ENCODE measurements at regions not wholly inside any gene's neighbourhood (a gene's known extent, or its start where the extent isn't known, plus 50 kb on each side); places are given as distances from the start of the nearest gene placed in this dataset.

GRCh38 chr5:135120951-135121350, 86.9 kb upstream of the PITX1 start:
- no peak for DNase-seq (ENCODE audit: low read depth in 2 of 2)

DNA sequence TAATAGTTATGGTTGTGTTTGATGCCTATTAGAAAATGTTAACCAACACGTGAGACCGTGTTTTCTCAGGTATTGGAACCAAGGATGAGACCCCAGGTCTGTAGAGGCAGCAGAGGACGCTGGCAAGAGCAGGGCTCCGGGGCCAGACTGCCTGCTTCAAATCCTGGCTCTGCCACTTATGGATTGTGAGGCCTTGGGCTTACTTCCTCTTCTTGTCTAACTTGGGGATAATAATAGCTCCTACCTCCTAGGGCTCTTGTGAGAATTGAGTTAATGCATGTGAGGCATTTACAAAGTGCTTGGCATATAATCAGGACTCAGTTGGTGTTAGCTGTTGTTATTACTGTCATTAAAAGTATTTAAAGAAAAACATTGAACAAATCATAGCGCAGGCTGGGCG, 85.5 kb upstream of the PITX1 start:
- no peak for DNase-seq (ENCODE audit: low read depth in 2 of 2)

GRCh38 chr5:135117590-135117989, 83.6 kb upstream of the PITX1 start:
- no peak for DNase-seq (ENCODE audit: low read depth in 2 of 2)

DNA sequence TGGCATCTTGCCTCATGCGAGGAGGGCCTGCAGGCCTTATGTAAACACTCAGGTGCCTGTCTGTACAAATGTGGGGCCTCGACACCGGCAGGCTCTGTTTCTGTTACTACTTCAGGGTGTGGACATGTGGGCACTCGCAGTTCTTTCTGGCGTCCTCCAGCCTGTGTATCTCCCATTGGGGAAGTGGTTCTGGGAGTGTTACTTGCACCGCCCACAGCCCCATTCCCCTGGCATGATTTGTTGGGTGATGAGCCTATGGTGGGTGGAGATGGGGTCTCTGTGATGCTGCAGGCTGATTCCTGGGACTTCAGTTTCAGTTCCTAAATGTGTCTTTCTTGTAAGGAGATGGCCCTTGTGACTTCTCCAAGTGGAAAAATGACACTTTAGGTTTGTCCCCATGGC, 82.1 kb upstream of the PITX1 start:
- no peak for DNase-seq (ENCODE audit: low read depth in 2 of 2)

DNA sequence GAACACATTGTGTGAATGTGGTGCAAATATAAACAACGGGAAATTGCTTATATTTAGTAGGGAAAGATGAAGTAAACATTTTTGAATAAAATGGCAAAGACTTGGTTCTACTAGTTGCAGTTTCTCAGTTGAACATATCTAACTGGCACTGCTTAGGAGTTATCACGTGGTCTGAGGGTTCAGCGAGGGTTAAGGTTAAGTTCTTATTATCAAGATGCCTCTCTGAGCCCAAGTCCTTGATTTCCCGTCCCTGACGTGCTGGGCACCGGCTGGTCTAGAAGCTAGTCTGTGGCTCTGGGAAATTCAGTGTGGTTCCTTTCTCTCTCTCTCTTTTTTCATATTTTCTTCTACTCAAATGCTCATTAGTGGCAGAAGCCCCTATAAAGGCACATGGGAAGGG, 81.6 kb upstream of the PITX1 start:
- no peak for DNase-seq (ENCODE audit: low read depth in 2 of 2)

GRCh38 chr5:135114759-135115158, 80.7 kb upstream of the PITX1 start:
- DNase-seq (ENCODE audit: low read depth in 2 of 2) = no peak

DNA sequence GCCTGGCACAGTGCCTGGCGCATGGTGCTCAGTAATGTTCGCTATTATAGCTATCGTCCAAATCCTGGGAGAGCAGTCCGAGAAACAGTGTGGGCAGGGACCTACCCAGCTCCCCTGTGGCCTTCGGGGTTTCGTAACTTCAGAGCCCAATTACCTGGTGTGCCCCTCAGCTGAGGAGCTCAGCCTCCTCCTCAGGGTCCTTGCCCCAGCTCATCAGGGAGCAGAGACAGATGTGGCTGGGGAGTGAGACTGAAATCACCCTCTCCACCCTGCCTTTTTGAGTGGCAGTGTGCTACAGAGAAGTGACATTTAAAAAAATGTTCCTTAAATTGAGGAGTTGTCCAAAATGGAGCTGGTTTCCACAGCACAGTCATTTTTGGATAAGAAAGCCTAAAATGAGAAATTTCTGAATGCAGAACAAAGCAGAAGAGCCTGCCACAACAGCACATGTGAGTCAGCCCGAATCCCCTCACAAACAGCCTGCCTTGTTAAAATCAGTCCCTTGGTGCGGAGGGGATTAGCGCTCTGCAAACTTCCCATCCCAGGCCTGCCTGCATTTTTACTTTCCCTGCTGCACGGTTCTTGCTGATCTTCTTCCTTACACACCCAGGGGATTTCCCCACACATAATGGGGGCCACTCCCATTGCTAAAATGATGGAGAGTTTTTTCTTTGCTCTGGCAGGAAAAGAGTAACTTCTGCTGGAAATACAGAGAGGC, 78.1 kb upstream of the PITX1 start:
- DNase-seq (ENCODE audit: low read depth in 2 of 2) = no peak

GRCh38 chr5:135110785-135111596, 77.0 kb upstream of the PITX1 start:
- DNase-seq (ENCODE audit: low read depth in 2 of 2) = no peak

- DNase-seq (ENCODE audit: low read depth in 2 of 2) = no peak
Measured at GRCh38 chr5:135108992-135109391, 75.0 kb upstream of the PITX1 start.

DNA sequence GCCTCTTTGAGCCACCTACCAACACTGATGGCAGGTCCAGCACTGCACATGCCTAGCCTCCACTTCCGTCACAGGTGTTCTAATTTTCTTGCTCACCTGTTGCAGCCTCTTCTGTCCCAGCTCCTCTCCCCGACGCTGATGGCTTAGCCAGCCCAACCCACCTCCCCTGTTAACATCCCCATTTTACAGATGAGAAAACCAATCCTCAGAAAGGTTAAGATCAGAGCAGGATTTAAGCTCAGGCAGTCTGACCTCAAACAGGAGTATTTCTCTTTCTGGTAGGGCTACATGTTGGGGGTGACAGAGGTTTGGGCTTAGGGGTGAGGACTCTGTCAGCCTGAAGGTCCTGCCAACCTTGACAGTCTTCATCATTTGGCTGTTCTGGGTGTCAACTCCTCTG, 74.5 kb upstream of the PITX1 start:
- no peak for DNase-seq (ENCODE audit: low read depth in 2 of 2)

GRCh38 chr5:135107986-135108385, 74.0 kb upstream of the PITX1 start:
- DNase-seq (ENCODE audit: low read depth in 2 of 2) = no peak

- no peak for DNase-seq (ENCODE audit: low read depth in 2 of 2)
Measured at GRCh38 chr5:135106610-135107471, 72.8 kb upstream of the PITX1 start.

- DNase-seq (ENCODE audit: low read depth in 2 of 2) = no peak
Measured at GRCh38 chr5:135106136-135106535, 72.1 kb upstream of the PITX1 start.

DNA sequence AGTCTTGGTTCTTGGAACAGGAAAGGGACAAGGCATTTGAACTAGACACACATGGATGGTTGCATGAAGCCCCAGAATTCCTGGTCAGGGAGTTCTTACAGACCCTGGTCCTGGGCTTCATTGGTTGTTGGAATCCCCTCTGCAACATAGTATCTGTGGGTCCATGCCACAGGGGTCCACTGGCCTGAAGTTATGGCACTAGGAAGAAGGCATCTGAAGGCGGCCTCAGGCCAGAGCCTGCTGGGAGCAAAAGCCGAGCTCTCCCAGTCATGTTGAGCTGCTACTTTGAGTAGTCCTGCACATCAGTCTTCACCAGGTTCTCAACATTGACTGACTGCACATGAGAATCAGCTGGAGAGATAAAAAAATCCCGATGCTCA, 71.1 kb upstream of the PITX1 start:
- DNase-seq (ENCODE audit: low read depth in 2 of 2) = no peak

DNA sequence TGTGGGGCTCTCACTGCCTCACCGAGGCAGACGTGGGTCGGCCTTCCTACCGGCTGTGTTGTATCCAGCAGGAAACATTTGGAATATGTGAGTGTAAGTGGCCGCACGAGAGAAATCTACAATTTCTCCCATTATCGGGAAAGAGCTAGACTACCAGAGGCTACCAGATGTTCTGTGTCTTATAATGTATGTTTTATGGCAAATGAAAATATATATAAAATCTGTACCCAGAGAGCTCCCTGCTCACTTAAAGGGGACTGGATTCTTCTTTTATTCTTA, 69.5 kb upstream of the PITX1 start:
- DNase-seq (ENCODE audit: low read depth in 2 of 2) = no peak

- no peak for DNase-seq (ENCODE audit: low read depth in 2 of 2)
Measured at GRCh38 chr5:135102716-135103574, 68.9 kb upstream of the PITX1 start.

GRCh38 chr5:135100431-135100830, 66.4 kb upstream of the PITX1 start:
- DNase-seq (ENCODE audit: low read depth in 2 of 2) = no peak

DNA sequence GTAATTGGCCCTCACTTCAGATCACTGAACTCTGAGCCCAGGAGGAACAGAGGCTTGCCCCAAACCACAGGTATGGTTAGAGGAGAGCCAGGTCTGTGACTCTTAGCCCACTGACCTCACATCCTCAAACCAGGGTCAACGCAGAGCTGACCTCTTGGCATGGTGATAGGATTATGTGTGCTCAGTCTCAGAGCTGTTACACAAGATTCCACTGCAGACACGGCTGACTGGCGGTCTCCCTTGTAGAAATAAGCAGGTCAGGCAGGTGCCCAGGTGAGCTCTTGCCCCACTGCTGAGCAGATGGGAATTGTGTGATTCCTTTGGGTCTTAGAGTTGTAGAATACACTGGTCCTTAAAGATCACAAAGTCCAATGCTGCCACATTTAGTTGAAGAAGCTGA, 66.0 kb upstream of the PITX1 start:
- DNase-seq (ENCODE audit: low read depth in 2 of 2) = no peak

DNA sequence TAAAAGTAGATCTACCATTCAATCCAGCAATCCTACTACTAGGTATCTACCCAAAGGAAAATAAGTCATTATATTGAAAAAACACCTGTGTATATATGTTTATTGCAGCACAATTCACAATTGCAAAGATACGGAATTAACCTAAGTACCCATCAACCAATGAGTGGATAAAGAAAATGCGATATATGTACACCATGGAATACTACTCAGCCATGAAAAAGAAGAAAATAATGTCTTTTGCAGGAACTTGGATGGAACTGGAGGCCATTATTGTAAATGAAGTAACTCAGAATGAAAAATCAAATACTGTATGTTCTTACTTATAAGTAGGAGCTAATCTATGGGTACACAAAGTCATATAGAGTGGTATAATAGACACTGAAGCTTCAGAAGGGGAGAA, 63.4 kb upstream of the PITX1 start:
- no peak for DNase-seq (ENCODE audit: low read depth in 2 of 2)

GRCh38 chr5:135095871-135096270, 61.8 kb upstream of the PITX1 start:
- no peak for DNase-seq (ENCODE audit: low read depth in 2 of 2)

DNA sequence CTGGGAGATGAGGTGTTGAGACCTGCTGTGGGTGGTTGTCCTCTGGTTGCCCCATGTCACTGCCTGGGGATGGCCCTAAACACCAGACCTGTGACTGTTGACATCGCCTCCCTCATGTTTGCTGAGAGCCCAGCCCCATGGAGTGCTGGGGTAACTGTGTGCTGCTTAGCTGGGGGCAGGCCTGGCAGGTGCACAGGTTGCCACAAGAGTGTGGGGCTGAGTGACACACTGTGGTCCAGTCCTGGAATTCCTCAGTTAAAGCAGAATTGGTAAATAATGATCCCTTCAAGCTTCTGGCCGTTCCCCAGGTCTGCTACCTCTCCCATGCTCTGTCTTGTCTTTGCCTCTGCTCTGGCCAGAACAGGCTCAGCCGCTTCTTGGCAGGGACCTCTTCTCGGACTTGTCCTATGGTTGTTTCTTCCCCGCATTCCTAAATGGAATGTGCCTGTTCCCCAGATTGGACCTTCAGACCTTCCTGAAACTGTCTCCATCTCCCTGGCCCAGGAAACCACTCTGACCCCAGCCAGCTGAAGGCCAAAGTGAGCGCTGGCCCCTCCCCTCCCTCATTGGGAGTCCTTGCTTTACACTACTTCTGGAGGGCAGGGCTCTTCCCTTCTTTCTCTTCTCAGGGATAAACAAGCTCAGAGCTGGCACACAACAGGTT, 61.2 kb upstream of the PITX1 start:
- DNase-seq (ENCODE audit: low read depth in 2 of 2) = no peak
